Smooth muscle cell (in vitro differentiated cells): ENCODE measurements at regions not wholly inside any gene's neighbourhood (a gene's known extent, or its start where the extent isn't known, plus 50 kb on each side); places are given as distances from the start of the nearest gene placed in this dataset.

Experiments
- DNase-seq: peaks from one replicate; lab custom pipeline; 2025; ENCODE audit not compliant: unreplicated experiment; lab: John Stamatoyannopoulos, UW
- H2AFZ ChIP-seq: fragments of 200-600 bp; sonication (generic); 2 replicates; pipeline ENCODE4 v1.6.0; 2016; ENCODE audit warnings: antibody characterized with exemption, low read depth, mild to moderate bottlenecking
- H3F3A ChIP-seq: fragments of 200-600 bp; sonication (generic); 2 replicates; pipeline ENCODE4 v1.6.0; 2017; ENCODE audit warnings: antibody characterized with exemption, low read depth
- H3K27ac ChIP-seq: fragments of 200-600 bp; sonication (generic); 2 replicates; pipeline ENCODE4 v1.5.1; 2016; ENCODE audit warnings: low read depth, mild to moderate bottlenecking
- H3K27me3 ChIP-seq: fragments of 200-600 bp; sonication (generic); 2 replicates; pipeline ENCODE4 v1.6.1; 2016; ENCODE audit warnings: low read depth, mild to moderate bottlenecking
- H3K36me3 ChIP-seq: fragments of 200-600 bp; sonication (generic); 2 replicates; pipeline ENCODE4 v1.5.1; 2016; ENCODE audit warnings: low read depth
- H3K4me1 ChIP-seq: fragments of 200-600 bp; sonication (generic); 2 replicates; pipeline ENCODE4 v1.5.1; 2016; ENCODE audit warnings: low read depth
- H3K4me2 ChIP-seq: fragments of 200-600 bp; sonication (generic); 2 replicates; pipeline ENCODE4 v1.6.0; 2016; ENCODE audit warnings: mild to moderate bottlenecking
- H3K4me3 ChIP-seq: fragments of 200-600 bp; sonication (generic); 2 replicates; pipeline ENCODE4 v1.5.1; 2016; ENCODE audit warnings: mild to moderate bottlenecking
- H3K79me2 ChIP-seq: fragments of 200-600 bp; sonication (generic); 2 replicates; pipeline ENCODE4 v1.6.0; 2016; ENCODE audit warnings: low read depth, mild to moderate bottlenecking
- H3K9ac ChIP-seq: fragments of 200-600 bp; sonication (generic); 2 replicates; pipeline ENCODE4 v1.6.0; 2016; ENCODE audit warnings: low read depth
- H3K9me3 ChIP-seq: fragments of 200-600 bp; sonication (generic); replicated peaks from 2 replicates; pipeline ENCODE4 v1.5.1; 2016; ENCODE audit warnings: low read depth
- H4K20me1 ChIP-seq: fragments of 200-600 bp; sonication (generic); 2 replicates; pipeline ENCODE4 v1.6.0; 2016; ENCODE audit warnings: low read depth
- WGBS: methylation state at CpG from one replicate; pipeline ENCODE4 v1.1.7; 2016; ENCODE audit warnings: low lambda C conversion rate; 5-methylcytosine and 5-hydroxymethylcytosine counted together
- TF ChIP-seq, protein P1 (sequence below): fragments of 200-600 bp; sonication (generic); IDR thresholded peaks from 2 replicates; pipeline ENCODE4 v1.5.1; 2017; ENCODE audit warnings: borderline replicate concordance, mild to moderate bottlenecking, antibody characterized with exemption; ENCODE audit not compliant: insufficient read depth, poor library complexity, severe bottlenecking

DNA sequence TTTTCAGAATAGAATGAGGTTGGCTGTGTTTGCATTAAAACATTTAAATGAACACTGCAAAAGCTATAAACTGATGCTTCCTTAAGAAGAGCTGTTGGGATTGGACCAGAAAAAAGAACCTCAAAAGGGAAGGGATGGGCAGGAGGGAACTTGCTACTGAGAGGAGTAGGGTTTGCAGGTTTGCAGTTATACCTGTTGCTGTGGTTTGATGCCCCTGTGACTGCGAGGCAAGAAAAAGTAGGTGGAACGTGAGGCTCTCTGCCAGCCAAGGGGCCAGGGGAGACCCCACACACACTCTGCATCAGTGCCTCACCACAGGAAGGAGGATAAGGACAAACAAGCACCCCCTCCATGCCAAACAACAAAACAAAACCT lies 197.2 kb downstream of the BCAS1 start:
- Histone ChIP-seq H3K79me2 (no peaks in the 10 kb centered on the region), H3K4me1 (peaks cover 25% of the 10 kb centered on the region), H3K4me3 (no peak overlapping the region), H3K27me3 (no peaks in the 10 kb centered on the region), H3K27ac (no peak overlapping the region), H3K4me2 (no peak overlapping the region), H4K20me1 (no peaks in the 10 kb centered on the region), H3F3A (no peaks in the 10 kb centered on the region), H3K9me3 (no peaks in the 10 kb centered on the region), H3K9ac (no peak overlapping the region), H3K36me3 (no peaks in the 10 kb centered on the region), H2AFZ (peak overlapping the region; percentile 87)
- WGBS: 75% methylated on average over 2 of the region's 2 CpGs
- TF ChIP-seq, protein P1, sequence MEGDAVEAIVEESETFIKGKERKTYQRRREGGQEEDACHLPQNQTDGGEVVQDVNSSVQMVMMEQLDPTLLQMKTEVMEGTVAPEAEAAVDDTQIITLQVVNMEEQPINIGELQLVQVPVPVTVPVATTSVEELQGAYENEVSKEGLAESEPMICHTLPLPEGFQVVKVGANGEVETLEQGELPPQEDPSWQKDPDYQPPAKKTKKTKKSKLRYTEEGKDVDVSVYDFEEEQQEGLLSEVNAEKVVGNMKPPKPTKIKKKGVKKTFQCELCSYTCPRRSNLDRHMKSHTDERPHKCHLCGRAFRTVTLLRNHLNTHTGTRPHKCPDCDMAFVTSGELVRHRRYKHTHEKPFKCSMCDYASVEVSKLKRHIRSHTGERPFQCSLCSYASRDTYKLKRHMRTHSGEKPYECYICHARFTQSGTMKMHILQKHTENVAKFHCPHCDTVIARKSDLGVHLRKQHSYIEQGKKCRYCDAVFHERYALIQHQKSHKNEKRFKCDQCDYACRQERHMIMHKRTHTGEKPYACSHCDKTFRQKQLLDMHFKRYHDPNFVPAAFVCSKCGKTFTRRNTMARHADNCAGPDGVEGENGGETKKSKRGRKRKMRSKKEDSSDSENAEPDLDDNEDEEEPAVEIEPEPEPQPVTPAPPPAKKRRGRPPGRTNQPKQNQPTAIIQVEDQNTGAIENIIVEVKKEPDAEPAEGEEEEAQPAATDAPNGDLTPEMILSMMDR: no peak
- DNase-seq: no peak

DNA sequence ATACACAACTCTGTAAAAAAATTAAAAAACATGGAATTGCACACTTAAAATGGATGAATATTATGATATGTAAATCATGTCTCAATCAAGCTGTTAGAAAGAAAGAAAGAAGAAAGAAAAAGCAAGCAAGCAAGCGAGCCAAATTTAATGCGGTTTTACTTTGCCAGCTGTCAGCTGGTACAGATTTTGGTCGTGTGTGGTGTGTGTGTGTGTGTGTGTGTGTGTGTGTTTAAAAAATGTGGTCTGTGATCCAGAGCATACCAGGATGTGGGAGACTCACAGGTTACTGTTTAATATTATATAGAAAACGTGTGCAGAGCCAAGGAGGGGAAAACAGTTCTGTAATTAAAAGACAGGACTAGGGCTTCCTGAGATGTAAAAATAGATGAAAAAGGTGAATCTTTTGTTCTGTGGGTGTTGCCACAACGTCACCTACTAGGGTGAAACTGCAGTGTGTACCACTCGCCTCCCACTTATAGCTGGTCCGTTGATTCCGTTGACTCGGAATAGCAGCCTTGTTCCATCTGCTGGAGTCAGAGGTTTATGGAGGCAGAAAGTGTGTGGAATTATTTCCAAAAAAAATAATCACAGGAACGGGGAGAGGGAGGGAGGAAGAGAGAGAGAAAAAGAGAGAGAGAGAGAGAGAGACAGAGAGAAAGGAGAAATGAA lies 197.7 kb downstream of the BCAS1 start:
- Histone ChIP-seq H3K27ac (peak overlapping the region; percentile 53), H3K4me2 (peak overlapping the region; percentile 48)

DNA sequence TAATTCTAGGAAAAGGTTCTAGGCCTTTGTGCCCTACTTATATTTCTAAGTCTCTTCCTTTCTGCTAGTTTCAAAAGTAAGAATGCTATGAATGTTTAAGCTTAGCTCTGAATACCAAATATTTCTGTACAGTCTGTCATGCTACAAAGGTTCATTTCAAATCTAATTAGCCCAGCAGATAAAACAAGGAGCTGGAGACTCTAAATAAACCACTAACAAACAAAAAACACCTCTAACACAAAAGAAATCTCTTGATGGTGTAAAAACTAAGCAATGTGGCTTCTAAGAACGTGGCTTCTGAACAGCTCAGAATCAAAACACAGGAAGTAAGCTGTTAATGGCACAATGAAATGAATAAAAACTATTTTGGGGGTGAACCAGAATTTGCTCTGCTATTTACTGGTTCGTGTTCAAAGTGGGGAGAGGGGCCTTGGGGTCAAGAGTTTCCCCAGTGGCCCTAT lies 198.3 kb downstream of the BCAS1 start:
- WGBS: 27% methylated on average over 2 of the region's 2 CpGs
- peak overlapping the region; percentile 53 for H3K27ac ChIP-seq
- H3F3A ChIP-seq: no peaks in the 10 kb centered on the region
- H2AFZ ChIP-seq: peak overlapping the region; percentile 87
- H3K4me1 ChIP-seq: peaks cover 36% of the 10 kb centered on the region
- TF ChIP-seq, protein P1: no peak
- DNase-seq: no peak
- H3K4me3 ChIP-seq: no peak overlapping the region
- no peaks in the 10 kb centered on the region for H3K36me3 ChIP-seq
- no peaks in the 10 kb centered on the region for H3K9me3 ChIP-seq
- H3K4me2 ChIP-seq: peak overlapping the region; percentile 48
- H3K79me2 ChIP-seq: no peaks in the 10 kb centered on the region
- H3K27me3 ChIP-seq: no peaks in the 10 kb centered on the region
- no peaks in the 10 kb centered on the region for H4K20me1 ChIP-seq
- peak overlapping the region; percentile 36 for H3K9ac ChIP-seq

More for the DNA sequence above, 197.7 kb downstream of the BCAS1 start:
- Histone ChIP-seq H3K36me3 (no peaks in the 10 kb centered on the region), H3K79me2 (no peaks in the 10 kb centered on the region), H3K4me1 (peaks cover 30% of the 10 kb centered on the region), H4K20me1 (no peaks in the 10 kb centered on the region), H3K27me3 (no peaks in the 10 kb centered on the region), H3F3A (no peaks in the 10 kb centered on the region), H2AFZ (peak overlapping the region; percentile 87), H3K9ac (peak overlapping the region; percentile 36), H3K9me3 (no peaks in the 10 kb centered on the region), H3K4me3 (no peak overlapping the region)
- TF ChIP-seq, protein P1: no peak
- WGBS: 69% methylated on average over 10 of the region's 10 CpGs
- DNase-seq: no peak

DNA sequence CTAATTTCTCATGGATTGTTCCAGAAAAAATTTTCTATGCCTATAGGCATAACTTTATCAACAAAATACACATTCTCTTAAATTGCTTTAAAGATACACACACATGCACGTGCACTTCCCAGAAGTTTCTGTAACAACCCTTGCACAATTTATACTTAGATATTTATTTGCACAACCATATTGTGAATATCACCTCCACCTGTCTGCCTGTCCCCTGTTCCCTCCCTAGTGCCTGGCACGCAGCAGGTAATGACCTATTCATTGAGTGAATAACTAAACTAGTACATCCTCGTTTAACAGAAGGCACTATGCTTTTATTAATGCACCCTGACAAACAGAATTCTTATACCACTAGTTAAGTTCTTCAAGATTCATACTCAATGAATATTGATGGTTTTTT lies 198.9 kb downstream of the BCAS1 start:
- no peak overlapping the region for H3K4me2 ChIP-seq
- H3K9me3 ChIP-seq: no peaks in the 10 kb centered on the region
- H3K4me1 ChIP-seq: peaks cover 42% of the 10 kb centered on the region
- H3K9ac ChIP-seq: no peak overlapping the region
- peaks cover 3% of the 10 kb centered on the region for H3F3A ChIP-seq
- H2AFZ ChIP-seq: peak overlapping the region; percentile 87
- peak overlapping the region; percentile 53 for H3K27ac ChIP-seq
- no peaks in the 10 kb centered on the region for H3K27me3 ChIP-seq
- H3K79me2 ChIP-seq: no peaks in the 10 kb centered on the region
- H3K4me3 ChIP-seq: no peak overlapping the region
- 76% methylated on average over 3 of the region's 3 CpGs for WGBS
- H3K36me3 ChIP-seq: no peaks in the 10 kb centered on the region
- H4K20me1 ChIP-seq: no peaks in the 10 kb centered on the region
- DNase-seq: no peak
- TF ChIP-seq, protein P1: no peak
